NCI-H82 (cell line): ENCODE measurements at regions not wholly inside any gene's neighbourhood (a gene's known extent, or its start where the extent isn't known, plus 50 kb on each side); places are given as distances from the start of the nearest gene placed in this dataset.

Source experiments
- DNase-seq: peaks from one replicate; lab custom pipeline; 2025; lab: John Stamatoyannopoulos, UW

GRCh38 chr5:144065786-144066185 is 104.7 kb downstream of the YIPF5 start:
- no peak for DNase-seq

GRCh38 chr5:144072518-144072927 is 97.9 kb downstream of the YIPF5 start:
- DNase-seq: no peak

GRCh38 chr5:144076521-144077083 is 93.9 kb downstream of the YIPF5 start:
- DNase-seq: no peak

- DNase-seq: no peak
These were observed 87.3 kb downstream of the YIPF5 start for GRCh38 chr5:144083185-144083584.

- DNase-seq: no peak
These were observed 85.5 kb downstream of the YIPF5 start for GRCh38 chr5:144084971-144085370.

GRCh38 chr5:144085381-144085780 is 85.1 kb downstream of the YIPF5 start:
- no peak for DNase-seq

- DNase-seq: no peak
These were observed 84.2 kb downstream of the YIPF5 start for GRCh38 chr5:144086295-144086694.

GRCh38 chr5:144087576-144087975 is 82.9 kb downstream of the YIPF5 start:
- DNase-seq: no peak

- DNase-seq: no peak
These were observed 82.0 kb downstream of the YIPF5 start for GRCh38 chr5:144088206-144089064.

- no peak for DNase-seq
These were observed 80.9 kb downstream of the YIPF5 start for GRCh38 chr5:144089401-144090021.

GRCh38 chr5:144092508-144092907 is 78.0 kb downstream of the YIPF5 start:
- no peak for DNase-seq

- no peak for DNase-seq
These were observed 77.1 kb downstream of the YIPF5 start for GRCh38 chr5:144093400-144093799.

- no peak for DNase-seq
These were observed 76.6 kb downstream of the YIPF5 start for GRCh38 chr5:144093868-144094267.

- no peak for DNase-seq
These were observed 69.8 kb downstream of the YIPF5 start for GRCh38 chr5:144100702-144101101.

- DNase-seq: no peak
These were observed 68.8 kb downstream of the YIPF5 start for GRCh38 chr5:144101616-144102015.

- DNase-seq: no peak
These were observed 68.1 kb downstream of the YIPF5 start for GRCh38 chr5:144102361-144102760.

GRCh38 chr5:144102979-144103378 is 67.5 kb downstream of the YIPF5 start:
- no peak for DNase-seq

GRCh38 chr5:144103611-144104485 is 66.6 kb downstream of the YIPF5 start:
- DNase-seq: no peak

- no peak for DNase-seq
These were observed 65.1 kb downstream of the YIPF5 start for GRCh38 chr5:144105371-144105770.

- no peak for DNase-seq
These were observed 62.3 kb downstream of the YIPF5 start for GRCh38 chr5:144108131-144108530.
